ENCODE measurements at regions not wholly inside any gene's neighbourhood (a gene's known extent, or its start where the extent isn't known, plus 50 kb on each side); places are given as distances from the start of the nearest gene placed in this dataset.

GRCh38 chr2:217149087-217149660, 289.3 kb upstream of the TNP1 start:
- no peaks in the 10 kb centered on the region for H3K9me3 ChIP-seq (ENCODE audit: control insufficient read depth, low read length)
- H3K27me3 ChIP-seq (ENCODE audit: control insufficient read depth, insufficient read depth, low read length), result no peaks in the 10 kb centered on the region
- H3K4me3 ChIP-seq (ENCODE audit: low read length), result no peak overlapping the region
- no peak overlapping the region for H3K9ac ChIP-seq (ENCODE audit: low read length)
- H3K4me1 ChIP-seq (ENCODE audit: control insufficient read depth, insufficient read depth, low read length), result no peaks in the 10 kb centered on the region
- H3K36me3 ChIP-seq (ENCODE audit: control insufficient read depth, insufficient read depth, low read length), result no peaks in the 10 kb centered on the region

- no peaks in the 10 kb centered on the region for H3K36me3 ChIP-seq (ENCODE audit: control insufficient read depth, insufficient read depth, low read length)
- no peaks in the 10 kb centered on the region for H3K27me3 ChIP-seq (ENCODE audit: control insufficient read depth, insufficient read depth, low read length)
- no peak overlapping the region for H3K4me3 ChIP-seq (ENCODE audit: low read length)
- H3K4me1 ChIP-seq (ENCODE audit: control insufficient read depth, insufficient read depth, low read length), result no peaks in the 10 kb centered on the region
- no peak overlapping the region for H3K9ac ChIP-seq (ENCODE audit: low read length)
- H3K9me3 ChIP-seq (ENCODE audit: control insufficient read depth, low read length), result no peaks in the 10 kb centered on the region
Measured at GRCh38 chr2:217147818-217148217, 288.0 kb upstream of the TNP1 start.

- Histone ChIP-seq H3K4me1 (ENCODE audit: control insufficient read depth, insufficient read depth, low read length) (no peaks in the 10 kb centered on the region), H3K9ac (ENCODE audit: low read length) (no peak overlapping the region), H3K9me3 (ENCODE audit: control insufficient read depth, low read length) (no peaks in the 10 kb centered on the region), H3K27me3 (ENCODE audit: control insufficient read depth, insufficient read depth, low read length) (no peaks in the 10 kb centered on the region), H3K4me3 (ENCODE audit: low read length) (no peak overlapping the region), H3K36me3 (ENCODE audit: control insufficient read depth, insufficient read depth, low read length) (no peaks in the 10 kb centered on the region)
Measured at GRCh38 chr2:217146956-217147355, 287.1 kb upstream of the TNP1 start.

GRCh38 chr2:217142649-217143266, 282.9 kb upstream of the TNP1 start:
- Histone ChIP-seq H3K9me3 (ENCODE audit: control insufficient read depth, low read length) (no peaks in the 10 kb centered on the region), H3K4me1 (ENCODE audit: control insufficient read depth, insufficient read depth, low read length) (no peaks in the 10 kb centered on the region), H3K36me3 (ENCODE audit: control insufficient read depth, insufficient read depth, low read length) (no peaks in the 10 kb centered on the region), H3K4me3 (ENCODE audit: low read length) (no peak overlapping the region), H3K9ac (ENCODE audit: low read length) (no peak overlapping the region), H3K27me3 (ENCODE audit: control insufficient read depth, insufficient read depth, low read length) (no peaks in the 10 kb centered on the region)

GRCh38 chr2:217138284-217138683, 278.4 kb upstream of the TNP1 start:
- Histone ChIP-seq H3K9me3 (ENCODE audit: control insufficient read depth, low read length) (no peaks in the 10 kb centered on the region), H3K4me3 (ENCODE audit: low read length) (no peak overlapping the region), H3K4me1 (ENCODE audit: control insufficient read depth, insufficient read depth, low read length) (no peaks in the 10 kb centered on the region), H3K9ac (ENCODE audit: low read length) (no peak overlapping the region), H3K27me3 (ENCODE audit: control insufficient read depth, insufficient read depth, low read length) (no peaks in the 10 kb centered on the region), H3K36me3 (ENCODE audit: control insufficient read depth, insufficient read depth, low read length) (no peaks in the 10 kb centered on the region)

GRCh38 chr2:217127744-217128143, 267.9 kb upstream of the TNP1 start:
- no peaks in the 10 kb centered on the region for H3K36me3 ChIP-seq (ENCODE audit: control insufficient read depth, insufficient read depth, low read length)
- H3K4me3 ChIP-seq (ENCODE audit: low read length), result no peak overlapping the region
- H3K9me3 ChIP-seq (ENCODE audit: control insufficient read depth, low read length), result no peaks in the 10 kb centered on the region
- H3K9ac ChIP-seq (ENCODE audit: low read length), result no peak overlapping the region
- H3K4me1 ChIP-seq (ENCODE audit: control insufficient read depth, insufficient read depth, low read length), result no peaks in the 10 kb centered on the region
- no peaks in the 10 kb centered on the region for H3K27me3 ChIP-seq (ENCODE audit: control insufficient read depth, insufficient read depth, low read length)

- H3K9ac ChIP-seq (ENCODE audit: low read length), result no peak overlapping the region
- H3K27me3 ChIP-seq (ENCODE audit: control insufficient read depth, insufficient read depth, low read length), result no peaks in the 10 kb centered on the region
- no peaks in the 10 kb centered on the region for H3K4me1 ChIP-seq (ENCODE audit: control insufficient read depth, insufficient read depth, low read length)
- H3K9me3 ChIP-seq (ENCODE audit: control insufficient read depth, low read length), result no peaks in the 10 kb centered on the region
- H3K36me3 ChIP-seq (ENCODE audit: control insufficient read depth, insufficient read depth, low read length), result no peaks in the 10 kb centered on the region
- H3K4me3 ChIP-seq (ENCODE audit: low read length), result no peak overlapping the region
Measured at GRCh38 chr2:217125014-217125413, 265.1 kb upstream of the TNP1 start.

- Histone ChIP-seq H3K27me3 (ENCODE audit: control insufficient read depth, insufficient read depth, low read length) (no peaks in the 10 kb centered on the region), H3K9ac (ENCODE audit: low read length) (no peak overlapping the region), H3K4me3 (ENCODE audit: low read length) (no peak overlapping the region), H3K36me3 (ENCODE audit: control insufficient read depth, insufficient read depth, low read length) (no peaks in the 10 kb centered on the region), H3K9me3 (ENCODE audit: control insufficient read depth, low read length) (no peaks in the 10 kb centered on the region), H3K4me1 (ENCODE audit: control insufficient read depth, insufficient read depth, low read length) (no peaks in the 10 kb centered on the region)
Measured at GRCh38 chr2:217124050-217124449, 264.2 kb upstream of the TNP1 start.

- no peaks in the 10 kb centered on the region for H3K36me3 ChIP-seq (ENCODE audit: control insufficient read depth, insufficient read depth, low read length)
- H3K27me3 ChIP-seq (ENCODE audit: control insufficient read depth, insufficient read depth, low read length), result no peaks in the 10 kb centered on the region
- H3K4me1 ChIP-seq (ENCODE audit: control insufficient read depth, insufficient read depth, low read length), result no peaks in the 10 kb centered on the region
- no peak overlapping the region for H3K9ac ChIP-seq (ENCODE audit: low read length)
- no peak overlapping the region for H3K4me3 ChIP-seq (ENCODE audit: low read length)
- no peaks in the 10 kb centered on the region for H3K9me3 ChIP-seq (ENCODE audit: control insufficient read depth, low read length)
Measured at GRCh38 chr2:217121565-217121964, 261.7 kb upstream of the TNP1 start.

GRCh38 chr2:217120429-217120828, 260.6 kb upstream of the TNP1 start:
- Histone ChIP-seq H3K27me3 (ENCODE audit: control insufficient read depth, insufficient read depth, low read length) (no peaks in the 10 kb centered on the region), H3K9ac (ENCODE audit: low read length) (no peak overlapping the region), H3K4me3 (ENCODE audit: low read length) (no peak overlapping the region), H3K9me3 (ENCODE audit: control insufficient read depth, low read length) (no peaks in the 10 kb centered on the region), H3K4me1 (ENCODE audit: control insufficient read depth, insufficient read depth, low read length) (no peaks in the 10 kb centered on the region), H3K36me3 (ENCODE audit: control insufficient read depth, insufficient read depth, low read length) (no peaks in the 10 kb centered on the region)

- Histone ChIP-seq H3K4me3 (ENCODE audit: low read length) (no peak overlapping the region), H3K36me3 (ENCODE audit: control insufficient read depth, insufficient read depth, low read length) (no peaks in the 10 kb centered on the region)
Measured at GRCh38 chr2:217118559-217119284, 258.9 kb upstream of the TNP1 start.

GRCh38 chr2:217117523-217117922, 257.7 kb upstream of the TNP1 start:
- no peak overlapping the region for H3K9ac ChIP-seq (ENCODE audit: low read length)

More at GRCh38 chr2:217118559-217119284, 258.9 kb upstream of the TNP1 start:
- H3K9ac ChIP-seq (ENCODE audit: low read length), result no peak overlapping the region
- no peaks in the 10 kb centered on the region for H3K4me1 ChIP-seq (ENCODE audit: control insufficient read depth, insufficient read depth, low read length)
- no peaks in the 10 kb centered on the region for H3K27me3 ChIP-seq (ENCODE audit: control insufficient read depth, insufficient read depth, low read length)
- no peaks in the 10 kb centered on the region for H3K9me3 ChIP-seq (ENCODE audit: control insufficient read depth, low read length)

More at GRCh38 chr2:217117523-217117922, 257.7 kb upstream of the TNP1 start:
- Histone ChIP-seq H3K36me3 (ENCODE audit: control insufficient read depth, insufficient read depth, low read length) (no peaks in the 10 kb centered on the region), H3K9me3 (ENCODE audit: control insufficient read depth, low read length) (no peaks in the 10 kb centered on the region), H3K4me3 (ENCODE audit: low read length) (no peak overlapping the region), H3K4me1 (ENCODE audit: control insufficient read depth, insufficient read depth, low read length) (no peaks in the 10 kb centered on the region), H3K27me3 (ENCODE audit: control insufficient read depth, insufficient read depth, low read length) (no peaks in the 10 kb centered on the region)
